HG03039 (cell line): ENCODE measurements at regions not wholly inside any gene's neighbourhood (a gene's known extent, or its start where the extent isn't known, plus 50 kb on each side); places are given as distances from the start of the nearest gene placed in this dataset.
"Not testable (repeated sequence)": the region's sequence is repeated elsewhere in the genome, so short reads cannot be mapped to it uniquely, and the experiment has no call there.

Experiments
- ATAC-seq: cut with Tn5 transposase; IDR thresholded peaks from one replicate; pipeline ENCODE4 v1.9.1; 2021; ENCODE audit warnings: mild to moderate bottlenecking, moderate library complexity; ENCODE audit not compliant: unreplicated experiment

- ATAC-seq: no peak
Observed at GRCh38 chr3:34411596-34411995, 613.2 kb downstream of the PDCD6IP start.

- ATAC-seq: no peak
Observed at GRCh38 chr3:34419801-34420200, 621.4 kb downstream of the PDCD6IP start.

- ATAC-seq: no peak
Observed at GRCh38 chr3:34421762-34422161, 623.3 kb downstream of the PDCD6IP start.

- ATAC-seq: no peak
Observed at GRCh38 chr3:34439796-34440195, 641.4 kb downstream of the PDCD6IP start.

- no peak for ATAC-seq
Observed at GRCh38 chr3:34444137-34444536, 645.7 kb downstream of the PDCD6IP start.

GRCh38 chr3:34449305-34449704, 650.9 kb downstream of the PDCD6IP start:
- ATAC-seq: no peak

GRCh38 chr3:34463414-34463813, 665.0 kb downstream of the PDCD6IP start:
- no peak for ATAC-seq

GRCh38 chr3:34464646-34465045, 666.2 kb downstream of the PDCD6IP start:
- ATAC-seq: no peak

GRCh38 chr3:34475851-34476250, 677.4 kb downstream of the PDCD6IP start:
- no peak for ATAC-seq

- ATAC-seq: no peak
Observed at GRCh38 chr3:34483311-34483887, 685.0 kb downstream of the PDCD6IP start.

- no peak for ATAC-seq
Observed at GRCh38 chr3:34504366-34504765, 705.9 kb downstream of the PDCD6IP start.

- ATAC-seq: no peak
Observed at GRCh38 chr3:34504775-34505174, 706.3 kb downstream of the PDCD6IP start.

- ATAC-seq: no peak
Observed at GRCh38 chr3:34508732-34509131, 710.3 kb downstream of the PDCD6IP start.

- ATAC-seq: no peak
Observed at GRCh38 chr3:34511891-34512290, 713.5 kb downstream of the PDCD6IP start.

- not testable (repeated sequence) for ATAC-seq
Observed at GRCh38 chr3:34519008-34519407, 720.6 kb downstream of the PDCD6IP start.

- no peak for ATAC-seq
Observed at GRCh38 chr3:34531156-34531555, 732.7 kb downstream of the PDCD6IP start.

GRCh38 chr3:34533451-34533850, 735.0 kb downstream of the PDCD6IP start:
- no peak for ATAC-seq

- ATAC-seq: no peak
Observed at GRCh38 chr3:34534013-34534412, 735.6 kb downstream of the PDCD6IP start.

- ATAC-seq: no peak
Observed at GRCh38 chr3:34544136-34544535, 745.7 kb downstream of the PDCD6IP start.

GRCh38 chr3:34547297-34547920, 749.0 kb downstream of the PDCD6IP start:
- no peak for ATAC-seq

GRCh38 chr3:34567266-34567665, 768.8 kb downstream of the PDCD6IP start:
- no peak for ATAC-seq

GRCh38 chr3:34568766-34569165, 770.3 kb downstream of the PDCD6IP start:
- no peak for ATAC-seq

- ATAC-seq: no peak
Observed at GRCh38 chr3:34569437-34569836, 771.0 kb downstream of the PDCD6IP start.
